SK-N-SH (cell line): ENCODE measurements at regions not wholly inside any gene's neighbourhood (a gene's known extent, or its start where the extent isn't known, plus 50 kb on each side); places are given as distances from the start of the nearest gene placed in this dataset.

ENCODE experiments used
- CTCF ChIA-PET: fragments of 300-600, 350-600 bp; formaldehyde crosslinking; extraction: SDS; loops from one replicate; lab custom pipeline; 2021; lab: Yijun Ruan, JAX
- POLR2A ChIA-PET: fragments of 350-600 bp; sonication (Branson Sonifier 250); formaldehyde crosslinking; extraction: SDS; loops from one replicate; lab custom pipeline; 2020; ENCODE audit warnings: antibody characterized with exemption, inconsistent platforms; lab: Yijun Ruan, JAX
- DNase-seq: peaks from one replicate; pipeline ENCODE4 v3.0.0; 2012
- H2AFZ ChIP-seq: fragments of 200-600 bp; sonication (generic); 2 replicates; pipeline ENCODE4 v1.8.1; 2016; ENCODE audit warnings: antibody characterized with exemption, mild to moderate bottlenecking, low read depth
- H3F3A ChIP-seq: fragments of 200-600 bp; sonication (generic); replicated peaks from 2 replicates; pipeline ENCODE3; 2016; ENCODE audit warnings: antibody characterized with exemption, mild to moderate bottlenecking; ENCODE audit not compliant: insufficient read depth
- H3K27ac ChIP-seq, 2 experiments: fragments of 200-500 bp in 1 of 2; fragments of 200-600 bp in 1 of 2; sonication (Bioruptor generic) in 1 of 2; sonication (generic), shearing (Covaris generic) in 1 of 2; 2 replicates each; pipeline versions ENCODE4 v1.5.1 to v1.6.1; 2014 to 2016; ENCODE audit warnings: low read depth in 2 of 2, inconsistent platforms in 1 of 2, low read length in 1 of 2, mild to moderate bottlenecking in 1 of 2, mixed read lengths in 1 of 2
- H3K27me3 ChIP-seq: fragments of 200-600 bp; sonication (generic), shearing (Covaris generic); 2 replicates; pipeline ENCODE4 v1.6.1; 2016; ENCODE audit warnings: mixed run types; ENCODE audit not compliant: insufficient read depth
- H3K36me3 ChIP-seq, 2 experiments: fragments of 200-500 bp in 1 of 2; fragments of 200-600 bp in 1 of 2; sonication (Bioruptor generic) in 1 of 2; sonication (generic) in 1 of 2; replicated peaks in 1 of 2; 2 replicates each; pipeline versions ENCODE3 to v1.5.1; 2014 to 2016; ENCODE audit warnings: low read length in 1 of 2, mild to moderate bottlenecking in 1 of 2; ENCODE audit not compliant: insufficient read depth in 2 of 2, control insufficient read depth in 1 of 2
- H3K4me1 ChIP-seq, 2 experiments: fragments of 200-500 bp in 1 of 2; fragments of 200-600 bp in 1 of 2; sonication (Bioruptor generic) in 1 of 2; sonication (generic), shearing (Covaris generic) in 1 of 2; 2 replicates each; pipeline versions ENCODE4 v1.5.1 to v1.6.1; 2014 to 2016; ENCODE audit warnings: low read depth in 1 of 2, low read length in 1 of 2, mixed run types in 1 of 2; ENCODE audit not compliant: insufficient read depth in 2 of 2, control insufficient read depth in 1 of 2
- H3K4me2 ChIP-seq: fragments of 200-600 bp; sonication (generic), shearing (Covaris generic); 2 replicates; pipeline ENCODE4 v1.6.1; 2017; ENCODE audit warnings: mixed run types
- H3K4me3 ChIP-seq, 2 experiments: fragments of 200-500 bp in 1 of 2; fragments of 200-600 bp in 1 of 2; sonication (Bioruptor generic) in 1 of 2; sonication (generic), shearing (Covaris generic) in 1 of 2; 2 replicates each; pipeline versions ENCODE4 v1.5.1 to v1.8.1; 2014 to 2016; ENCODE audit warnings: low read depth in 2 of 2, inconsistent platforms in 1 of 2, low read length in 1 of 2, mild to moderate bottlenecking in 1 of 2, mixed read lengths in 1 of 2, moderate library complexity in 1 of 2
- H3K79me2 ChIP-seq: fragments of 200-600 bp; sonication (generic); 2 replicates; pipeline ENCODE4 v1.8.1; 2017; ENCODE audit warnings: mild to moderate bottlenecking; ENCODE audit not compliant: insufficient read depth
- H3K9ac ChIP-seq: fragments of 200-600 bp; sonication (generic); 2 replicates; pipeline ENCODE4 v1.6.1; 2017; ENCODE audit warnings: mixed run types
- H3K9me2 ChIP-seq: fragments of 200-600 bp; sonication (generic); 2 replicates; pipeline ENCODE4 v1.6.1; 2017; ENCODE audit warnings: mixed run types
- H3K9me3 ChIP-seq: fragments of 200-600 bp; sonication (generic); 2 replicates; pipeline ENCODE4 v1.6.1; 2017; ENCODE audit warnings: mixed run types, mild to moderate bottlenecking, moderate library complexity
- H4K20me1 ChIP-seq: fragments of 200-600 bp; sonication (generic); 2 replicates; pipeline ENCODE4 v1.6.1; 2017; ENCODE audit warnings: mild to moderate bottlenecking, mixed run types; ENCODE audit not compliant: insufficient read depth
- CHD2 ChIP-seq: fragments of 150-350 bp; IDR thresholded peaks from 2 replicates; pipeline ENCODE4 v1.6.1; 2018; ENCODE audit warnings: low read length; ENCODE audit not compliant: partially characterized antibody
- ELF1 ChIP-seq: IDR thresholded peaks from 2 replicates; pipeline ENCODE4 v1.4.0; 2012
- EP300 ChIP-seq, 2 experiments: IDR thresholded peaks; 2 replicates each; pipeline versions ENCODE4 v1.4.0 to v1.6.1; 2012; ENCODE audit warnings: borderline replicate concordance in 1 of 2, low read depth in 1 of 2, low read length in 1 of 2
- FOSL2 ChIP-seq: IDR thresholded peaks from 2 replicates; pipeline ENCODE4 v1.4.0; 2012; ENCODE audit warnings: low read depth, mild to moderate bottlenecking, moderate library complexity, borderline replicate concordance
- GABPA ChIP-seq: IDR thresholded peaks from 2 replicates; pipeline ENCODE4 v1.4.0; 2012; ENCODE audit warnings: low read depth, mild to moderate bottlenecking
- NFIC ChIP-seq: IDR thresholded peaks from 2 replicates; pipeline ENCODE4 v1.4.0; 2012; ENCODE audit warnings: borderline replicate concordance
- RFX5 ChIP-seq: IDR thresholded peaks from 2 replicates; pipeline ENCODE4 v1.6.1; 2012; ENCODE audit warnings: mild to moderate bottlenecking, improper control_type of control experiment, low read length
- RXRA ChIP-seq: IDR thresholded peaks from 2 replicates; pipeline ENCODE4 v1.4.0; 2012; ENCODE audit warnings: low read depth, mild to moderate bottlenecking, borderline replicate concordance
- SMC3 ChIP-seq: IDR thresholded peaks from 2 replicates; pipeline ENCODE4 v1.6.1; 2012; ENCODE audit warnings: low read depth, low read length, improper control_type of control experiment
- TAF1 ChIP-seq: IDR thresholded peaks from 2 replicates; pipeline ENCODE4 v1.6.1; 2012; ENCODE audit warnings: low read depth, mild to moderate bottlenecking, low read length, moderate library complexity, borderline replicate concordance
- TCF12 ChIP-seq: IDR thresholded peaks from 2 replicates; pipeline ENCODE4 v1.4.0; 2012
- TEAD4 ChIP-seq: IDR thresholded peaks from 2 replicates; pipeline ENCODE4 v1.4.0; 2012; ENCODE audit warnings: mild to moderate bottlenecking, borderline replicate concordance; ENCODE audit not compliant: insufficient read depth
- YY1 ChIP-seq: IDR thresholded peaks from 2 replicates; pipeline ENCODE4 v1.4.0; 2012; ENCODE audit warnings: low read depth, mild to moderate bottlenecking
- TF ChIP-seq, protein P1 (sequence below): fragments of 150-350 bp; IDR thresholded peaks from 2 replicates; pipeline ENCODE4 v1.6.1; 2016; ENCODE audit warnings: mild to moderate bottlenecking, low read depth, low read length
- TF ChIP-seq, protein P2 (sequence below): fragments of 200-600 bp; sonication (generic); IDR thresholded peaks from 2 replicates; pipeline ENCODE4 v1.6.1; 2017; ENCODE audit warnings: antibody characterized with exemption, mild to moderate bottlenecking, moderate library complexity
- TF ChIP-seq, protein P3 (sequence below): IDR thresholded peaks from 2 replicates; pipeline ENCODE4 v1.4.0; 2012; ENCODE audit warnings: low read depth, borderline replicate concordance
- TF ChIP-seq, protein P4 (sequence below): IDR thresholded peaks from 2 replicates; pipeline ENCODE4 v1.6.1; 2012; ENCODE audit warnings: mild to moderate bottlenecking, low read depth, low read length, moderate library complexity

DNA sequence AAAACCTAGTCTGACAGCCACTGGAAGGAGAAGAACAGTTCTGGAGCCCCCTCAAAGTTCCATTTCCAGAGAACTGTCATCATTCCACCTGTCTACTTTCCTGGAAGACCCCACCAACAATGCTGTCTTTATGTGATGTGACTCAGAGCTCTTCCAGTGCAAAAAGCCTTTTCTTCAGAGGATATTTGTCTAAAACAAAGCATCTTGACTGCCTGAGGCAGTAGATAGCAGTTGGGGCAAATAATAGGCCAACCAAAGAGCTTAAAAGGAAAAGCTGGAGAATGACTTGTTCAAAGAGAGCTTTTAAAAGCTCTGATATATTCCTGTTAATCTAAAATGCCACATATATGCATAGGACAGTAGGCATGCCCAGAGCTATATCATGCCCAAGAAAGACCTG, 62.6 kb downstream of the MIS18A start:
- H3K27ac ChIP-seq: no peak overlapping the region
- TF ChIP-seq RXRA: no peak
- TF ChIP-seq, protein P1, sequence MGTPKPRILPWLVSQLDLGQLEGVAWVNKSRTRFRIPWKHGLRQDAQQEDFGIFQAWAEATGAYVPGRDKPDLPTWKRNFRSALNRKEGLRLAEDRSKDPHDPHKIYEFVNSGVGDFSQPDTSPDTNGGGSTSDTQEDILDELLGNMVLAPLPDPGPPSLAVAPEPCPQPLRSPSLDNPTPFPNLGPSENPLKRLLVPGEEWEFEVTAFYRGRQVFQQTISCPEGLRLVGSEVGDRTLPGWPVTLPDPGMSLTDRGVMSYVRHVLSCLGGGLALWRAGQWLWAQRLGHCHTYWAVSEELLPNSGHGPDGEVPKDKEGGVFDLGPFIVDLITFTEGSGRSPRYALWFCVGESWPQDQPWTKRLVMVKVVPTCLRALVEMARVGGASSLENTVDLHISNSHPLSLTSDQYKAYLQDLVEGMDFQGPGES: no peak
- TF ChIP-seq TEAD4: no peak
- TF ChIP-seq NFIC: no peak
- TF ChIP-seq, protein P2, sequence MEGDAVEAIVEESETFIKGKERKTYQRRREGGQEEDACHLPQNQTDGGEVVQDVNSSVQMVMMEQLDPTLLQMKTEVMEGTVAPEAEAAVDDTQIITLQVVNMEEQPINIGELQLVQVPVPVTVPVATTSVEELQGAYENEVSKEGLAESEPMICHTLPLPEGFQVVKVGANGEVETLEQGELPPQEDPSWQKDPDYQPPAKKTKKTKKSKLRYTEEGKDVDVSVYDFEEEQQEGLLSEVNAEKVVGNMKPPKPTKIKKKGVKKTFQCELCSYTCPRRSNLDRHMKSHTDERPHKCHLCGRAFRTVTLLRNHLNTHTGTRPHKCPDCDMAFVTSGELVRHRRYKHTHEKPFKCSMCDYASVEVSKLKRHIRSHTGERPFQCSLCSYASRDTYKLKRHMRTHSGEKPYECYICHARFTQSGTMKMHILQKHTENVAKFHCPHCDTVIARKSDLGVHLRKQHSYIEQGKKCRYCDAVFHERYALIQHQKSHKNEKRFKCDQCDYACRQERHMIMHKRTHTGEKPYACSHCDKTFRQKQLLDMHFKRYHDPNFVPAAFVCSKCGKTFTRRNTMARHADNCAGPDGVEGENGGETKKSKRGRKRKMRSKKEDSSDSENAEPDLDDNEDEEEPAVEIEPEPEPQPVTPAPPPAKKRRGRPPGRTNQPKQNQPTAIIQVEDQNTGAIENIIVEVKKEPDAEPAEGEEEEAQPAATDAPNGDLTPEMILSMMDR: no peak
- TF ChIP-seq TAF1: no peak
- TF ChIP-seq GABPA: no peak
- TF ChIP-seq, protein P3, sequence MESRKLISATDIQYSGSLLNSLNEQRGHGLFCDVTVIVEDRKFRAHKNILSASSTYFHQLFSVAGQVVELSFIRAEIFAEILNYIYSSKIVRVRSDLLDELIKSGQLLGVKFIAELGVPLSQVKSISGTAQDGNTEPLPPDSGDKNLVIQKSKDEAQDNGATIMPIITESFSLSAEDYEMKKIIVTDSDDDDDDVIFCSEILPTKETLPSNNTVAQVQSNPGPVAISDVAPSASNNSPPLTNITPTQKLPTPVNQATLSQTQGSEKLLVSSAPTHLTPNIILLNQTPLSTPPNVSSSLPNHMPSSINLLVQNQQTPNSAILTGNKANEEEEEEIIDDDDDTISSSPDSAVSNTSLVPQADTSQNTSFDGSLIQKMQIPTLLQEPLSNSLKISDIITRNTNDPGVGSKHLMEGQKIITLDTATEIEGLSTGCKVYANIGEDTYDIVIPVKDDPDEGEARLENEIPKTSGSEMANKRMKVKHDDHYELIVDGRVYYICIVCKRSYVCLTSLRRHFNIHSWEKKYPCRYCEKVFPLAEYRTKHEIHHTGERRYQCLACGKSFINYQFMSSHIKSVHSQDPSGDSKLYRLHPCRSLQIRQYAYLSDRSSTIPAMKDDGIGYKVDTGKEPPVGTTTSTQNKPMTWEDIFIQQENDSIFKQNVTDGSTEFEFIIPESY: no peak
- TF ChIP-seq FOSL2: no peak
- TF ChIP-seq EP300 (IDR thresholded peaks at IDR 0.05; ENCODE audit: borderline replicate concordance in 1 of 2, low read depth in 1 of 2, low read length in 1 of 2): no peak
- no peak for TF ChIP-seq TCF12
- TF ChIP-seq ELF1: no peak
- no peak for TF ChIP-seq CHD2
- no peak for TF ChIP-seq RFX5
- no peak for TF ChIP-seq YY1
- TF ChIP-seq, protein P4, sequence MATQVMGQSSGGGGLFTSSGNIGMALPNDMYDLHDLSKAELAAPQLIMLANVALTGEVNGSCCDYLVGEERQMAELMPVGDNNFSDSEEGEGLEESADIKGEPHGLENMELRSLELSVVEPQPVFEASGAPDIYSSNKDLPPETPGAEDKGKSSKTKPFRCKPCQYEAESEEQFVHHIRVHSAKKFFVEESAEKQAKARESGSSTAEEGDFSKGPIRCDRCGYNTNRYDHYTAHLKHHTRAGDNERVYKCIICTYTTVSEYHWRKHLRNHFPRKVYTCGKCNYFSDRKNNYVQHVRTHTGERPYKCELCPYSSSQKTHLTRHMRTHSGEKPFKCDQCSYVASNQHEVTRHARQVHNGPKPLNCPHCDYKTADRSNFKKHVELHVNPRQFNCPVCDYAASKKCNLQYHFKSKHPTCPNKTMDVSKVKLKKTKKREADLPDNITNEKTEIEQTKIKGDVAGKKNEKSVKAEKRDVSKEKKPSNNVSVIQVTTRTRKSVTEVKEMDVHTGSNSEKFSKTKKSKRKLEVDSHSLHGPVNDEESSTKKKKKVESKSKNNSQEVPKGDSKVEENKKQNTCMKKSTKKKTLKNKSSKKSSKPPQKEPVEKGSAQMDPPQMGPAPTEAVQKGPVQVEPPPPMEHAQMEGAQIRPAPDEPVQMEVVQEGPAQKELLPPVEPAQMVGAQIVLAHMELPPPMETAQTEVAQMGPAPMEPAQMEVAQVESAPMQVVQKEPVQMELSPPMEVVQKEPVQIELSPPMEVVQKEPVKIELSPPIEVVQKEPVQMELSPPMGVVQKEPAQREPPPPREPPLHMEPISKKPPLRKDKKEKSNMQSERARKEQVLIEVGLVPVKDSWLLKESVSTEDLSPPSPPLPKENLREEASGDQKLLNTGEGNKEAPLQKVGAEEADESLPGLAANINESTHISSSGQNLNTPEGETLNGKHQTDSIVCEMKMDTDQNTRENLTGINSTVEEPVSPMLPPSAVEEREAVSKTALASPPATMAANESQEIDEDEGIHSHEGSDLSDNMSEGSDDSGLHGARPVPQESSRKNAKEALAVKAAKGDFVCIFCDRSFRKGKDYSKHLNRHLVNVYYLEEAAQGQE: no peak
- TF ChIP-seq SMC3: no peak
- TF ChIP-seq, all 33 proteins: peak for 0
- no peak for DNase-seq
- Histone ChIP-seq H3K36me3 (no peaks in the 10 kb centered on the region), H3K79me2 (no peaks in the 10 kb centered on the region), H3K4me2 (no peak overlapping the region), H3K4me3 (no peak overlapping the region), H2AFZ (no peak overlapping the region), H3K9me3 (no peaks in the 10 kb centered on the region), H4K20me1 (no peaks in the 10 kb centered on the region), H3K9me2 (no peaks in the 10 kb centered on the region), H3K4me1 (peaks cover 0 to 9% of the 10 kb centered on the region in 2 experiments; a peak in 1 of 4 replicates), H3F3A (no peaks in the 10 kb centered on the region), H3K27me3 (no peaks in the 10 kb centered on the region), H3K9ac (no peak overlapping the region)
- ChIA-PET CTCF (interaction anchor here (1.0 to 1.2 kb wide), 2 partner anchors 41 to 351 kb away, joined by 3 read pairs; no protein-coding TSS in a partner anchor), POLR2A (no interaction called here)
